H9 (cell line): ENCODE measurements at regions not wholly inside any gene's neighbourhood (a gene's known extent, or its start where the extent isn't known, plus 50 kb on each side); places are given as distances from the start of the nearest gene placed in this dataset.
"Not testable (repeated sequence)": the region's sequence is repeated elsewhere in the genome, so short reads cannot be mapped to it uniquely, and the experiment has no call there.

Source experiments
- DNase-seq: peaks from one replicate; pipeline ENCODE4 v3.0.0-alpha.2; 2017
- H2AFZ ChIP-seq: one replicate; pipeline ENCODE4 v1.6.1; 2013; ENCODE audit warnings: mild to moderate bottlenecking, low read length, control low read depth, moderate library complexity
- H2AK5ac ChIP-seq: 2 replicates; pipeline ENCODE4 v1.6.1; 2013; ENCODE audit warnings: low read length, control low read depth, mixed read lengths; ENCODE audit not compliant: insufficient read length
- H2BK120ac ChIP-seq: one replicate; pipeline ENCODE4 v1.6.1; 2013; ENCODE audit warnings: low read depth, mild to moderate bottlenecking, low read length, control low read depth, inconsistent platforms; ENCODE audit not compliant: poor library complexity, severe bottlenecking
- H2BK12ac ChIP-seq: 2 replicates; pipeline ENCODE4 v1.6.1; 2013; ENCODE audit warnings: low read length, control low read depth, mixed read lengths, low read depth; ENCODE audit not compliant: insufficient read length
- H2BK15ac ChIP-seq: 2 replicates; pipeline ENCODE4 v1.6.1; 2013; ENCODE audit warnings: low read depth, low read length, control low read depth
- H2BK20ac ChIP-seq: one replicate; pipeline ENCODE4 v1.6.1; 2013; ENCODE audit warnings: low read depth, mild to moderate bottlenecking, low read length, control low read depth, inconsistent platforms; ENCODE audit not compliant: poor library complexity, severe bottlenecking
- H2BK5ac ChIP-seq: 2 replicates; pipeline ENCODE4 v1.6.1; 2013; ENCODE audit warnings: low read length, control low read depth, mixed read lengths; ENCODE audit not compliant: insufficient read length
- H3K14ac ChIP-seq: 2 replicates; pipeline ENCODE4 v1.6.1; 2013; ENCODE audit warnings: low read length, control low read depth; ENCODE audit not compliant: insufficient read depth
- H3K18ac ChIP-seq: 2 replicates; pipeline ENCODE4 v1.6.1; 2013; ENCODE audit warnings: low read depth, mild to moderate bottlenecking, mixed read lengths, low read length, control low read depth; ENCODE audit not compliant: insufficient read length
- H3K23ac ChIP-seq: 2 replicates; pipeline ENCODE4 v1.6.1; 2013; ENCODE audit warnings: low read length, control low read depth, mixed read lengths, low read depth; ENCODE audit not compliant: insufficient read length
- H3K23me2 ChIP-seq: 2 replicates; pipeline ENCODE4 v1.6.1; 2013; ENCODE audit warnings: low read depth, mild to moderate bottlenecking, mixed read lengths, low read length, control low read depth; ENCODE audit not compliant: insufficient read length, poor library complexity, severe bottlenecking
- H3K27ac ChIP-seq: 2 replicates; pipeline ENCODE4 v1.5.1; 2013; ENCODE audit warnings: low read length, control low read depth, mixed read lengths, low read depth; ENCODE audit not compliant: insufficient read length
- H3K27me3 ChIP-seq: 2 replicates; pipeline ENCODE4 v1.6.1; 2013; ENCODE audit warnings: low read length, control low read depth, inconsistent platforms; ENCODE audit not compliant: insufficient read depth
- H3K4ac ChIP-seq: 2 replicates; pipeline ENCODE4 v1.6.1; 2013; ENCODE audit warnings: low read depth, mild to moderate bottlenecking, control low read depth, inconsistent platforms, low read length, moderate library complexity
- H3K4me1 ChIP-seq: 2 replicates; pipeline ENCODE4 v1.6.1; 2013; ENCODE audit warnings: low read length, control low read depth, inconsistent platforms; ENCODE audit not compliant: insufficient read depth
- H3K4me2 ChIP-seq: 2 replicates; pipeline ENCODE4 v1.6.1; 2013; ENCODE audit warnings: low read length, control low read depth, mixed read lengths; ENCODE audit not compliant: insufficient read length, insufficient read depth
- H3K56ac ChIP-seq: 2 replicates; pipeline ENCODE4 v1.6.1; 2013; ENCODE audit warnings: low read depth, mild to moderate bottlenecking, mixed read lengths, low read length, control low read depth; ENCODE audit not compliant: insufficient read length
- H3K79me1 ChIP-seq: 2 replicates; pipeline ENCODE4 v1.6.1; 2013; ENCODE audit warnings: low read depth, mild to moderate bottlenecking, moderate library complexity, low read length, control low read depth, inconsistent platforms; ENCODE audit not compliant: insufficient read depth, poor library complexity, severe bottlenecking
- H3K79me2 ChIP-seq: 2 replicates; pipeline ENCODE4 v1.6.1; 2013; ENCODE audit warnings: low read length, control low read depth, inconsistent platforms; ENCODE audit not compliant: insufficient read depth
- H3K9ac ChIP-seq: 2 replicates; pipeline ENCODE4 v1.6.1; 2013; ENCODE audit warnings: low read length, control low read depth, mixed read lengths; ENCODE audit not compliant: insufficient read length; ENCODE audit errors: extremely low read depth
- H3K9me3 ChIP-seq: one replicate; pipeline ENCODE4 v1.6.1; 2013; ENCODE audit warnings: low read depth, low read length, inconsistent platforms; ENCODE audit not compliant: control insufficient read depth
- H3T11ph ChIP-seq: one replicate; pipeline ENCODE4 v1.6.1; 2013; ENCODE audit warnings: mild to moderate bottlenecking, low read length, control low read depth, inconsistent platforms
- H4K20me1 ChIP-seq: one replicate; pipeline ENCODE4 v1.6.1; 2013; ENCODE audit not compliant: control insufficient read depth, insufficient read length, insufficient read depth
- H4K5ac ChIP-seq: 2 replicates; pipeline ENCODE4 v1.6.1; 2013; ENCODE audit warnings: low read depth, mild to moderate bottlenecking, mixed read lengths, low read length, control low read depth; ENCODE audit not compliant: insufficient read length
- H4K8ac ChIP-seq: replicated peaks from 2 replicates; pipeline ENCODE4 v1.6.1; 2013; ENCODE audit warnings: low read length, control low read depth, mixed read lengths, low read depth; ENCODE audit not compliant: insufficient read length
- H4K91ac ChIP-seq: 2 replicates; pipeline ENCODE4 v1.6.1; 2013; ENCODE audit warnings: low read depth, mild to moderate bottlenecking, moderate library complexity, mixed read lengths, low read length, control low read depth; ENCODE audit not compliant: insufficient read length
- H3K27ac Mint-ChIP-seq, 3 experiments: 2 replicates in 2 of 3; 3 replicates in 1 of 3; pipeline ENCODE4 v1.8.0; 2020 to 2021; ENCODE audit warnings: mixed read lengths in 3 of 3, mild to moderate bottlenecking in 1 of 3, moderate library complexity in 1 of 3
- H3K27me3 Mint-ChIP-seq: 2 replicates; pipeline ENCODE4 v1.8.0; 2021; ENCODE audit warnings: low read depth, mild to moderate bottlenecking, moderate library complexity, mixed read lengths
- H3K36me3 Mint-ChIP-seq, 3 experiments: 2 replicates in 2 of 3; 3 replicates in 1 of 3; pipeline ENCODE4 v1.8.0; 2020 to 2021; ENCODE audit warnings: low read depth in 3 of 3, mixed read lengths in 3 of 3; ENCODE audit not compliant: insufficient read depth in 1 of 3
- H3K4me1 Mint-ChIP-seq, 2 experiments: 2 replicates each; pipeline ENCODE4 v1.8.0; 2020; ENCODE audit warnings: mixed read lengths in 2 of 2
- H3K4me3 Mint-ChIP-seq, 2 experiments: 2 replicates in 1 of 2; 3 replicates in 1 of 2; pipeline ENCODE4 v1.8.0; 2020 to 2021; ENCODE audit warnings: mild to moderate bottlenecking in 2 of 2, mixed read lengths in 2 of 2, moderate library complexity in 1 of 2
- H3K9me3 Mint-ChIP-seq, 2 experiments: 2 replicates in 1 of 2; 3 replicates in 1 of 2; pipeline ENCODE4 v1.8.0; 2020; ENCODE audit warnings: mild to moderate bottlenecking in 2 of 2, mixed read lengths in 2 of 2, moderate library complexity in 1 of 2
- WGBS: extraction: QIAGEN DNeasy Blood & Tissue Kit; methylation state at CpG from one replicate; pipeline ENCODE4 v1.1.7; 2013; ENCODE audit warnings: missing lambda C conversion rate, low lambda C conversion rate, mixed read lengths; ENCODE audit not compliant: insufficient read length; ENCODE audit errors: extremely low coverage; 5-methylcytosine and 5-hydroxymethylcytosine counted together

GRCh38 chr7:63559016-63559415, 439.6 kb upstream of the ZNF722 start:
- H3K23me2 ChIP-seq, H3T11ph ChIP-seq, H3K4me1 ChIP-seq, H4K8ac ChIP-seq, H2BK120ac ChIP-seq, H3K14ac ChIP-seq, H3K27ac ChIP-seq, H3K79me1 ChIP-seq, H2AK5ac ChIP-seq, H3K18ac ChIP-seq, H2BK12ac ChIP-seq, H4K91ac ChIP-seq, DNase-seq, H3K27me3 Mint-ChIP-seq, H3K4me1 Mint-ChIP-seq, H2AFZ ChIP-seq, H3K9me3 ChIP-seq, H3K4me2 ChIP-seq, H2BK15ac ChIP-seq, H3K56ac ChIP-seq, H2BK20ac ChIP-seq, H3K9ac ChIP-seq, H3K27ac Mint-ChIP-seq, H4K5ac ChIP-seq, H3K27me3 ChIP-seq, H3K79me2 ChIP-seq, H3K4ac ChIP-seq, H3K36me3 Mint-ChIP-seq, H3K23ac ChIP-seq, H4K20me1 ChIP-seq, H3K4me3 Mint-ChIP-seq, H2BK5ac ChIP-seq: not testable (repeated sequence)
- no CpG with 5 or more reads among the region's 12 CpGs for WGBS
- peaks cover 22 to 34% of the 10 kb centered on the region in 2 experiments for H3K9me3 Mint-ChIP-seq

DNA sequence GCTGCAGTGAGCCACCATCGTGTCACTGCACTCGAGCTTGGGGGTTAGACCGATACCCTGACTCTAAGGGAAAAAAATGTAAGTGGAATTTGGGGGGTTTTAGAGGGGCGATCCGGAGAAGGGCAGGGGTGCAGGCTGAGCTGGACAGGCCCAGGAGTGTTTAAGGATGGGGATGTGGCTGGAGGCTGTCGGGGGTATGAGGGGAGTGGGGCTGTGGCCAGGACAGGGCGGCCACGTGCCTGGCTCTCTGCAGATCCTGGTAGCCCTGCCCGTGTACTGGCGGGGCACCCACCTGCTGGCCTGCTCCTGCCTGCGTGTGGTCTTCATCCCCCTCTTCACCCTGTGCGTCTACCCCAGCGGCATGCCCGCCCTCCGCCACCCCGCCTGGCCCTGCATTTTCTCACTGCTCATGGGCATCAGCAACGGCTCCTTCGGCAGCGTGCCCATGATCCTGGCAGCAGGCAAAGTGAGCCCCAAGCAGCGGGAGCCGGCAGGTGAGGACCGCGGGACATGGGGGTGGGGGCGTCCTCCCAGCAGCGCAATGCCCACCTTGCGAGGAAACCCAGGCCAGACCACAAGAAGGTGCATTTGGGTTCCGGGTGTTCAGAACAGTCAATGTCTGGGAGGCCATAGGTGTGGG, 438.7 kb upstream of the ZNF722 start:
- H3K18ac ChIP-seq, H3K27me3 ChIP-seq, H3K14ac ChIP-seq, H2AFZ ChIP-seq, H3K9ac ChIP-seq, H4K20me1 ChIP-seq, H2BK5ac ChIP-seq, H3K4me1 Mint-ChIP-seq, H3K56ac ChIP-seq, H3K23me2 ChIP-seq, H2BK12ac ChIP-seq, H3K4me3 Mint-ChIP-seq, DNase-seq, H3K27me3 Mint-ChIP-seq, H4K5ac ChIP-seq, H4K8ac ChIP-seq, H2BK20ac ChIP-seq, H3K9me3 ChIP-seq, H2AK5ac ChIP-seq, H3K27ac ChIP-seq, H3K79me1 ChIP-seq, H2BK120ac ChIP-seq, H3K79me2 ChIP-seq, H3K27ac Mint-ChIP-seq, H3K23ac ChIP-seq, H3T11ph ChIP-seq, H3K4me1 ChIP-seq, H4K91ac ChIP-seq, H3K4ac ChIP-seq, H2BK15ac ChIP-seq, H3K36me3 Mint-ChIP-seq, H3K4me2 ChIP-seq: not testable (repeated sequence)
- peaks cover 24 to 38% of the 10 kb centered on the region in 2 experiments for H3K9me3 Mint-ChIP-seq
- WGBS: no CpG with 5 or more reads among the region's 27 CpGs
